GM12865 (cell line): ENCODE measurements at regions not wholly inside any gene's neighbourhood (a gene's known extent, or its start where the extent isn't known, plus 50 kb on each side); places are given as distances from the start of the nearest gene placed in this dataset.

Source experiments
- DNase-seq: peaks from one replicate; pipeline ENCODE4 v3.0.0; 2010; ENCODE audit warnings: low read depth
- H3K4me3 ChIP-seq: 2 replicates; pipeline ENCODE4 v1.5.1; 2011; ENCODE audit warnings: mild to moderate bottlenecking, low read depth, low read length, control low read depth
- CTCF ChIP-seq: IDR thresholded peaks from 2 replicates; pipeline ENCODE4 v1.5.1; 2011; ENCODE audit warnings: low read length, control low read depth, low read depth, inconsistent platforms; ENCODE audit not compliant: insufficient read depth; ENCODE audit errors: missing control alignments

- no peak for TF ChIP-seq CTCF
- no peak for DNase-seq
- H3K4me3 ChIP-seq = no peak overlapping the region
These were observed 72.9 kb upstream of the GTSF1L start for GRCh38 chr20:43799741-43800140.

DNA sequence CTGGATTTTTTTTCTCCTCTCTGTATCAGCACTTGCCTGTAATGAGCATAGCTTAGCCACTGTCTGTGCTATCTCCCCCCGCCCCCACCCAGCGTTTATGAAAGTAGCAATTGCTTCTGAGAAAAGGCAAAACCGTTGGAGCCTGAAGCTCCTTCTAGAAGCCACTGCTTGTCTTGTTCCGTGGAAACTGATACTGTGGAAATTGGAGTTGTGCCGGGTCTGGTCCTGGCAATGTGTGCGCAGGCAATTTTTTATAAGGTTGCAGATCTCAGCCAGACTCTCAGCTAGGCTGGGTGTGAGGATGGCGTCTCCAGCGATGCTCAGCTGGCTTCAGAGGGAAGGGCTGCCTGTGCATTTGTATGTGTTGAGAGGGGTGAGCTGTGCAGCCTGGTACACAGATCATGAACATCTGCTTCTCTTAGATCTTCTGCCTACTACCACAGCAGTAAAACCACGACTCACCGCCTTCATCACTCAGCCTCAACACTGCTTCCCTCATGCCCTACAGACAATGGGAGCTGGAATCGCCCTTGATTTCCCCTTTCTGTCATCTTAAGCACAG is 72.4 kb upstream of the GTSF1L start:
- no peak for TF ChIP-seq CTCF
- peak; percentile 66 for DNase-seq
- no peak overlapping the region for H3K4me3 ChIP-seq

DNA sequence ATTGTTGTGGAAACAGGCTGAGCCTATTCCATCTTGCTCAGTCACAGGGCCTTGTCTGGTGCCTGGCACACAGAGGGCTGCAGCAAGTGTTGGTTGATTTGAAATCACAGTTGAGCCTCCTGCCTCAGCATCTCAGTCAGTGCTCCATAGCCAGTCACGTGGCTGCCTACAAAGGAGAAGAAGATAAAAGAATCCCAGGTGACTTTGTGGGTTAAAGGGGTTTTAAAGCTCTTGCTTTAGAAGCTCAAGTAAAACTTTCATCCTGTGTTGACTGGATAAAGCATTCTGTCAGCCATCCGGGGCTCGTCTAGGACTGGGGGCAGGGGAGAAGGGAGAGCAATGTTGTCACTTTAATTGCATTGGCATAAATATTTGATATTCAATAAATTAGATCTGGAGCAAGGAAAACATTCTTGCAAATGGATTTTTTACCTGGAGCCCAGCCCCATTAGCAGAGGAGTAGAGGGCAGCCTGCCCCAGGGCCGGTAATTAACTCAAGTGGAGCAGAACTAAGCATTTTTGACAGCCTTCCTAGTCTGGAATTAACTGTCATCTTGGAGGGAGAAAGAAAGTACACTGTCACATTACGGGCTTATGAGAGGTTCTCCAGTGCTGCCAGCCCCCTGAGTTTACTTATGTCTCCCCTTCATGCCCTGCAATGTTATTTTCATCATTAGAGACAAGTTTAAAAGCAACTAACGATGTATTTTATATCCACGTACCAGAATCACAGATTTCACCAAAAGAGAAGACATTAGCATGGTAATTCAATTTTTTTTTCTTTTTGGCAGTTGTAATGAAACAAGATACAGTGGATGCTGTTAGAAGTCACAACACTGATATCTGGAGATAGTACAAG is 71.7 kb upstream of the GTSF1L start:
- no peak for TF ChIP-seq CTCF
- no peak for DNase-seq
- no peak overlapping the region for H3K4me3 ChIP-seq

DNA sequence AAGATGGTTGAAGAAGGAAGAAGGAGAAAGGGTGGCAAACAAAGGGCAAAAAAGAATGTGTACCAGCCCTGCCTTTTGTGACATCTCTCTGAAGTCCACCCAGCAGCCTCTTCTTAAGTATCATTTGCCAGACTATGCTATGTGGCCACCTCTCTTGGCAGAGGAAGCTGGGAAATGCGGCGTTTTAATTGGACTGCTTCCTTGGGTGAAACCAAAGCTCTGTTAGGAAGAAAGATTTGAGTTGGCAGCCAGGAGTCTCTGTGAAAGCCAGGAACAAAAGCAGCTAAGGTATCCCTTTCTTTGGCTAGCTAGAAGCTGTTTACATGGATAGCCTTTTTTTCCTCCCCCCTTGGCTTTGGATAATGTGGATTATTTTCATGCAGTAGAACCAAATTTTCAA is 67.5 kb upstream of the GTSF1L start:
- no peak for DNase-seq
- TF ChIP-seq CTCF = no peak

GRCh38 chr20:43789593-43789992 is 62.8 kb upstream of the GTSF1L start:
- no peak for TF ChIP-seq CTCF
- DNase-seq = peak; percentile 63
- no peak overlapping the region for H3K4me3 ChIP-seq

More for the DNA sequence above, 67.5 kb upstream of the GTSF1L start:
- no peak overlapping the region for H3K4me3 ChIP-seq

- DNase-seq = peak; percentile 65
- no peak overlapping the region for H3K4me3 ChIP-seq
- no peak for TF ChIP-seq CTCF
These were observed 61.1 kb upstream of the GTSF1L start for GRCh38 chr20:43787937-43788336.
